H9 (cell line): ENCODE measurements at regions not wholly inside any gene's neighbourhood (a gene's known extent, or its start where the extent isn't known, plus 50 kb on each side); places are given as distances from the start of the nearest gene placed in this dataset.

ENCODE experiments used
- DNase-seq: peaks from one replicate; pipeline ENCODE4 v3.0.0-alpha.2; 2017
- H2AFZ ChIP-seq: one replicate; pipeline ENCODE4 v1.6.1; 2013; ENCODE audit warnings: mild to moderate bottlenecking, low read length, control low read depth, moderate library complexity
- H2AK5ac ChIP-seq: 2 replicates; pipeline ENCODE4 v1.6.1; 2013; ENCODE audit warnings: low read length, control low read depth, mixed read lengths; ENCODE audit not compliant: insufficient read length
- H2BK120ac ChIP-seq: one replicate; pipeline ENCODE4 v1.6.1; 2013; ENCODE audit warnings: low read depth, mild to moderate bottlenecking, low read length, control low read depth, inconsistent platforms; ENCODE audit not compliant: poor library complexity, severe bottlenecking
- H2BK12ac ChIP-seq: 2 replicates; pipeline ENCODE4 v1.6.1; 2013; ENCODE audit warnings: low read length, control low read depth, mixed read lengths, low read depth; ENCODE audit not compliant: insufficient read length
- H2BK15ac ChIP-seq: 2 replicates; pipeline ENCODE4 v1.6.1; 2013; ENCODE audit warnings: low read depth, low read length, control low read depth
- H2BK20ac ChIP-seq: one replicate; pipeline ENCODE4 v1.6.1; 2013; ENCODE audit warnings: low read depth, mild to moderate bottlenecking, low read length, control low read depth, inconsistent platforms; ENCODE audit not compliant: poor library complexity, severe bottlenecking
- H2BK5ac ChIP-seq: 2 replicates; pipeline ENCODE4 v1.6.1; 2013; ENCODE audit warnings: low read length, control low read depth, mixed read lengths; ENCODE audit not compliant: insufficient read length
- H3K14ac ChIP-seq: 2 replicates; pipeline ENCODE4 v1.6.1; 2013; ENCODE audit warnings: low read length, control low read depth; ENCODE audit not compliant: insufficient read depth
- H3K18ac ChIP-seq: 2 replicates; pipeline ENCODE4 v1.6.1; 2013; ENCODE audit warnings: low read depth, mild to moderate bottlenecking, mixed read lengths, low read length, control low read depth; ENCODE audit not compliant: insufficient read length
- H3K23ac ChIP-seq: 2 replicates; pipeline ENCODE4 v1.6.1; 2013; ENCODE audit warnings: low read length, control low read depth, mixed read lengths, low read depth; ENCODE audit not compliant: insufficient read length
- H3K23me2 ChIP-seq: 2 replicates; pipeline ENCODE4 v1.6.1; 2013; ENCODE audit warnings: low read depth, mild to moderate bottlenecking, mixed read lengths, low read length, control low read depth; ENCODE audit not compliant: insufficient read length, poor library complexity, severe bottlenecking
- H3K27ac ChIP-seq: 2 replicates; pipeline ENCODE4 v1.5.1; 2013; ENCODE audit warnings: low read length, control low read depth, mixed read lengths, low read depth; ENCODE audit not compliant: insufficient read length
- H3K27me3 ChIP-seq: 2 replicates; pipeline ENCODE4 v1.6.1; 2013; ENCODE audit warnings: low read length, control low read depth, inconsistent platforms; ENCODE audit not compliant: insufficient read depth
- H3K4ac ChIP-seq: 2 replicates; pipeline ENCODE4 v1.6.1; 2013; ENCODE audit warnings: low read depth, mild to moderate bottlenecking, control low read depth, inconsistent platforms, low read length, moderate library complexity
- H3K4me1 ChIP-seq: 2 replicates; pipeline ENCODE4 v1.6.1; 2013; ENCODE audit warnings: low read length, control low read depth, inconsistent platforms; ENCODE audit not compliant: insufficient read depth
- H3K4me2 ChIP-seq: 2 replicates; pipeline ENCODE4 v1.6.1; 2013; ENCODE audit warnings: low read length, control low read depth, mixed read lengths; ENCODE audit not compliant: insufficient read length, insufficient read depth
- H3K56ac ChIP-seq: 2 replicates; pipeline ENCODE4 v1.6.1; 2013; ENCODE audit warnings: low read depth, mild to moderate bottlenecking, mixed read lengths, low read length, control low read depth; ENCODE audit not compliant: insufficient read length
- H3K79me1 ChIP-seq: 2 replicates; pipeline ENCODE4 v1.6.1; 2013; ENCODE audit warnings: low read depth, mild to moderate bottlenecking, moderate library complexity, low read length, control low read depth, inconsistent platforms; ENCODE audit not compliant: insufficient read depth, poor library complexity, severe bottlenecking
- H3K79me2 ChIP-seq: 2 replicates; pipeline ENCODE4 v1.6.1; 2013; ENCODE audit warnings: low read length, control low read depth, inconsistent platforms; ENCODE audit not compliant: insufficient read depth
- H3K9ac ChIP-seq: 2 replicates; pipeline ENCODE4 v1.6.1; 2013; ENCODE audit warnings: low read length, control low read depth, mixed read lengths; ENCODE audit not compliant: insufficient read length; ENCODE audit errors: extremely low read depth
- H3K9me3 ChIP-seq: one replicate; pipeline ENCODE4 v1.6.1; 2013; ENCODE audit warnings: low read depth, low read length, inconsistent platforms; ENCODE audit not compliant: control insufficient read depth
- H3T11ph ChIP-seq: one replicate; pipeline ENCODE4 v1.6.1; 2013; ENCODE audit warnings: mild to moderate bottlenecking, low read length, control low read depth, inconsistent platforms
- H4K20me1 ChIP-seq: one replicate; pipeline ENCODE4 v1.6.1; 2013; ENCODE audit not compliant: control insufficient read depth, insufficient read length, insufficient read depth
- H4K5ac ChIP-seq: 2 replicates; pipeline ENCODE4 v1.6.1; 2013; ENCODE audit warnings: low read depth, mild to moderate bottlenecking, mixed read lengths, low read length, control low read depth; ENCODE audit not compliant: insufficient read length
- H4K8ac ChIP-seq: replicated peaks from 2 replicates; pipeline ENCODE4 v1.6.1; 2013; ENCODE audit warnings: low read length, control low read depth, mixed read lengths, low read depth; ENCODE audit not compliant: insufficient read length
- H4K91ac ChIP-seq: 2 replicates; pipeline ENCODE4 v1.6.1; 2013; ENCODE audit warnings: low read depth, mild to moderate bottlenecking, moderate library complexity, mixed read lengths, low read length, control low read depth; ENCODE audit not compliant: insufficient read length
- H3K27ac Mint-ChIP-seq, 3 experiments: 2 replicates in 2 of 3; 3 replicates in 1 of 3; pipeline ENCODE4 v1.8.0; 2020 to 2021; ENCODE audit warnings: mixed read lengths in 3 of 3, mild to moderate bottlenecking in 1 of 3, moderate library complexity in 1 of 3
- H3K27me3 Mint-ChIP-seq: 2 replicates; pipeline ENCODE4 v1.8.0; 2021; ENCODE audit warnings: low read depth, mild to moderate bottlenecking, moderate library complexity, mixed read lengths
- H3K36me3 Mint-ChIP-seq, 3 experiments: 2 replicates in 2 of 3; 3 replicates in 1 of 3; pipeline ENCODE4 v1.8.0; 2020 to 2021; ENCODE audit warnings: low read depth in 3 of 3, mixed read lengths in 3 of 3; ENCODE audit not compliant: insufficient read depth in 1 of 3
- H3K4me1 Mint-ChIP-seq, 2 experiments: 2 replicates each; pipeline ENCODE4 v1.8.0; 2020; ENCODE audit warnings: mixed read lengths in 2 of 2
- H3K4me3 Mint-ChIP-seq, 2 experiments: 2 replicates in 1 of 2; 3 replicates in 1 of 2; pipeline ENCODE4 v1.8.0; 2020 to 2021; ENCODE audit warnings: mild to moderate bottlenecking in 2 of 2, mixed read lengths in 2 of 2, moderate library complexity in 1 of 2
- H3K9me3 Mint-ChIP-seq, 2 experiments: 2 replicates in 1 of 2; 3 replicates in 1 of 2; pipeline ENCODE4 v1.8.0; 2020; ENCODE audit warnings: mild to moderate bottlenecking in 2 of 2, mixed read lengths in 2 of 2, moderate library complexity in 1 of 2
- WGBS: extraction: QIAGEN DNeasy Blood & Tissue Kit; methylation state at CpG from one replicate; pipeline ENCODE4 v1.1.7; 2013; ENCODE audit warnings: missing lambda C conversion rate, low lambda C conversion rate, mixed read lengths; ENCODE audit not compliant: insufficient read length; ENCODE audit errors: extremely low coverage; 5-methylcytosine and 5-hydroxymethylcytosine counted together
- TF ChIP-seq, protein P1 (sequence below): fragments of 200-600 bp; sonication (generic); conservative IDR thresholded peaks from 3 replicates; pipeline ENCODE4 v1.8.0; 2021; ENCODE audit warnings: antibody characterized with exemption, mild to moderate bottlenecking

GRCh38 chr2:121086450-121086849 is 198.6 kb downstream of the TFCP2L1 start:
- Histone ChIP-seq H2BK12ac (no peak overlapping the region), H4K91ac (no peak overlapping the region), H3K14ac (no peak overlapping the region), H3K4ac (no peak overlapping the region), H2BK15ac (no peak overlapping the region), H4K8ac (no peak overlapping the region), H3K79me2 (no peaks in the 10 kb centered on the region), H2AFZ (no peak overlapping the region), H3K27me3 (no peaks in the 10 kb centered on the region; the same call in 1 of the 2 replicates), H4K20me1 (no peaks in the 10 kb centered on the region), H2BK120ac (no peak overlapping the region), H2AK5ac (no peak overlapping the region), H3K4me1 (no peaks in the 10 kb centered on the region), H2BK5ac (no peak overlapping the region), H3K18ac (no peak overlapping the region), H3K4me2 (no peak overlapping the region), H3K56ac (no peak overlapping the region), H3K23ac (no peak overlapping the region), H3K23me2 (no peaks in the 10 kb centered on the region), H2BK20ac (no peak overlapping the region), H3K9me3 (no peaks in the 10 kb centered on the region), H3K79me1 (no peaks in the 10 kb centered on the region), H4K5ac (no peak overlapping the region), H3K9ac (no peak overlapping the region), H3T11ph (no peak overlapping the region), H3K27ac (no peak overlapping the region)
- no peaks in the 10 kb centered on the region for H3K36me3 Mint-ChIP-seq
- peaks cover 6% of the 10 kb centered on the region for H3K27me3 Mint-ChIP-seq
- TF ChIP-seq, protein P1, sequence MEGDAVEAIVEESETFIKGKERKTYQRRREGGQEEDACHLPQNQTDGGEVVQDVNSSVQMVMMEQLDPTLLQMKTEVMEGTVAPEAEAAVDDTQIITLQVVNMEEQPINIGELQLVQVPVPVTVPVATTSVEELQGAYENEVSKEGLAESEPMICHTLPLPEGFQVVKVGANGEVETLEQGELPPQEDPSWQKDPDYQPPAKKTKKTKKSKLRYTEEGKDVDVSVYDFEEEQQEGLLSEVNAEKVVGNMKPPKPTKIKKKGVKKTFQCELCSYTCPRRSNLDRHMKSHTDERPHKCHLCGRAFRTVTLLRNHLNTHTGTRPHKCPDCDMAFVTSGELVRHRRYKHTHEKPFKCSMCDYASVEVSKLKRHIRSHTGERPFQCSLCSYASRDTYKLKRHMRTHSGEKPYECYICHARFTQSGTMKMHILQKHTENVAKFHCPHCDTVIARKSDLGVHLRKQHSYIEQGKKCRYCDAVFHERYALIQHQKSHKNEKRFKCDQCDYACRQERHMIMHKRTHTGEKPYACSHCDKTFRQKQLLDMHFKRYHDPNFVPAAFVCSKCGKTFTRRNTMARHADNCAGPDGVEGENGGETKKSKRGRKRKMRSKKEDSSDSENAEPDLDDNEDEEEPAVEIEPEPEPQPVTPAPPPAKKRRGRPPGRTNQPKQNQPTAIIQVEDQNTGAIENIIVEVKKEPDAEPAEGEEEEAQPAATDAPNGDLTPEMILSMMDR: no peak
- H3K4me1 Mint-ChIP-seq: no peaks in the 10 kb centered on the region
- peaks cover 3 to 5% of the 10 kb centered on the region in 2 experiments; a peak in 3 of 5 replicates for H3K9me3 Mint-ChIP-seq
- H3K4me3 Mint-ChIP-seq: no peak overlapping the region
- no CpG with 5 or more reads among the region's 12 CpGs for WGBS
- no peak overlapping the region for H3K27ac Mint-ChIP-seq
- DNase-seq: no peak
